ENCODE measurements at regions not wholly inside any gene's neighbourhood (a gene's known extent, or its start where the extent isn't known, plus 50 kb on each side); places are given as distances from the start of the nearest gene placed in this dataset.

GRCh38 chr10:78996792-78997129 is 72.0 kb upstream of the ZMIZ1 start:
- no peak overlapping the region for H3K4me3 ChIP-seq
- no peaks in the 10 kb centered on the region for H3K36me3 ChIP-seq (ENCODE audit: control insufficient read depth in 4 of 4, insufficient read depth in 4 of 4, low read length in 4 of 4)
- 92% methylated on average over 3 of the region's 3 CpGs for WGBS, 2 donors
- ATAC-seq (ENCODE audit: insufficient read depth, low FRiP score) (no peak), DNase-seq (no peak)
- no peaks in the 10 kb centered on the region for H3K9me3 ChIP-seq (ENCODE audit: control insufficient read depth in 4 of 4, insufficient read depth in 3 of 4, low read length in 3 of 4)
- no peak for TF ChIP-seq CTCF (IDR thresholded peaks at IDR 0.05; ENCODE audit: control extremely low read depth, extremely low read depth)
- H3K27ac ChIP-seq (ENCODE audit: low read depth in 1 of 2, low read length in 1 of 2) = no peak overlapping the region
- H3K9ac ChIP-seq (ENCODE audit: insufficient read depth in 1 of 2, low read length in 2 of 2) = no peak overlapping the region
- H3K27me3 ChIP-seq (ENCODE audit: control insufficient read depth in 3 of 3, insufficient read depth in 3 of 3, low read length in 2 of 3) = no peaks in the 10 kb centered on the region
- peaks cover 0 to 2% (median 0%) of the 10 kb centered on the region in 5 donors for H3K4me1 ChIP-seq (ENCODE audit: control insufficient read depth in 5 of 5, insufficient read depth in 5 of 5, low read length in 5 of 5)

GRCh38 chr10:78997635-78998618 is 70.8 kb upstream of the ZMIZ1 start:
- Histone ChIP-seq H3K4me1 (ENCODE audit: control insufficient read depth in 5 of 5, insufficient read depth in 5 of 5, low read length in 5 of 5) (peaks cover 0 to 2% (median 0%) of the 10 kb centered on the region in 5 donors), H3K4me3 (no peak overlapping the region), H3K9me3 (ENCODE audit: control insufficient read depth in 4 of 4, insufficient read depth in 3 of 4, low read length in 3 of 4) (no peaks in the 10 kb centered on the region), H3K36me3 (ENCODE audit: control insufficient read depth in 4 of 4, insufficient read depth in 4 of 4, low read length in 4 of 4) (no peaks in the 10 kb centered on the region), H3K27me3 (ENCODE audit: control insufficient read depth in 3 of 3, insufficient read depth in 3 of 3, low read length in 2 of 3) (no peaks in the 10 kb centered on the region), H3K9ac (ENCODE audit: insufficient read depth in 1 of 2, low read length in 2 of 2) (no peak overlapping the region), H3K27ac (ENCODE audit: low read depth in 1 of 2, low read length in 1 of 2) (no peak overlapping the region)
- 46 to 49% methylated on average over 10 of the region's 10 CpGs for WGBS, 2 donors
- ATAC-seq (ENCODE audit: insufficient read depth, low FRiP score) = no peak
- TF ChIP-seq CTCF (IDR thresholded peaks at IDR 0.05; ENCODE audit: control extremely low read depth, extremely low read depth) = no peak
- no peak for DNase-seq

- H3K27ac ChIP-seq (ENCODE audit: low read depth in 1 of 2, low read length in 1 of 2) = peak overlapping the region in 1 of 2 donors; percentile 20
- H3K9ac ChIP-seq (ENCODE audit: insufficient read depth in 1 of 2, low read length in 2 of 2) = no peak overlapping the region
- TF ChIP-seq CTCF (IDR thresholded peaks at IDR 0.05; ENCODE audit: control extremely low read depth, extremely low read depth) = no peak
- 25 to 44% methylated on average over 10 of the region's 10 CpGs for WGBS, 2 donors
- H3K9me3 ChIP-seq (ENCODE audit: control insufficient read depth in 4 of 4, insufficient read depth in 3 of 4, low read length in 3 of 4) = no peaks in the 10 kb centered on the region
- no peaks in the 10 kb centered on the region for H3K36me3 ChIP-seq (ENCODE audit: control insufficient read depth in 4 of 4, insufficient read depth in 4 of 4, low read length in 4 of 4)
- H3K4me1 ChIP-seq (ENCODE audit: control insufficient read depth in 5 of 5, insufficient read depth in 5 of 5, low read length in 5 of 5) = peaks cover 0 to 3% (median 0%) of the 10 kb centered on the region in 5 donors
- no peak overlapping the region for H3K4me3 ChIP-seq
- ATAC-seq (ENCODE audit: insufficient read depth, low FRiP score) = peak; percentile 37
- no peaks in the 10 kb centered on the region for H3K27me3 ChIP-seq (ENCODE audit: control insufficient read depth in 3 of 3, insufficient read depth in 3 of 3, low read length in 2 of 3)
- DNase-seq = no peak
Measured at GRCh38 chr10:79001082-79001885, 67.5 kb upstream of the ZMIZ1 start.

All from lung (tissue), 11 donors.